H9 (cell line): ENCODE measurements at regions not wholly inside any gene's neighbourhood (a gene's known extent, or its start where the extent isn't known, plus 50 kb on each side); places are given as distances from the start of the nearest gene placed in this dataset.

Source experiments
- DNase-seq: peaks from one replicate; pipeline ENCODE4 v3.0.0-alpha.2; 2017
- H2AFZ ChIP-seq: one replicate; pipeline ENCODE4 v1.6.1; 2013; ENCODE audit warnings: mild to moderate bottlenecking, low read length, control low read depth, moderate library complexity
- H2AK5ac ChIP-seq: 2 replicates; pipeline ENCODE4 v1.6.1; 2013; ENCODE audit warnings: low read length, control low read depth, mixed read lengths; ENCODE audit not compliant: insufficient read length
- H2BK120ac ChIP-seq: one replicate; pipeline ENCODE4 v1.6.1; 2013; ENCODE audit warnings: low read depth, mild to moderate bottlenecking, low read length, control low read depth, inconsistent platforms; ENCODE audit not compliant: poor library complexity, severe bottlenecking
- H2BK12ac ChIP-seq: 2 replicates; pipeline ENCODE4 v1.6.1; 2013; ENCODE audit warnings: low read length, control low read depth, mixed read lengths, low read depth; ENCODE audit not compliant: insufficient read length
- H2BK15ac ChIP-seq: 2 replicates; pipeline ENCODE4 v1.6.1; 2013; ENCODE audit warnings: low read depth, low read length, control low read depth
- H2BK20ac ChIP-seq: one replicate; pipeline ENCODE4 v1.6.1; 2013; ENCODE audit warnings: low read depth, mild to moderate bottlenecking, low read length, control low read depth, inconsistent platforms; ENCODE audit not compliant: poor library complexity, severe bottlenecking
- H2BK5ac ChIP-seq: 2 replicates; pipeline ENCODE4 v1.6.1; 2013; ENCODE audit warnings: low read length, control low read depth, mixed read lengths; ENCODE audit not compliant: insufficient read length
- H3K14ac ChIP-seq: 2 replicates; pipeline ENCODE4 v1.6.1; 2013; ENCODE audit warnings: low read length, control low read depth; ENCODE audit not compliant: insufficient read depth
- H3K18ac ChIP-seq: 2 replicates; pipeline ENCODE4 v1.6.1; 2013; ENCODE audit warnings: low read depth, mild to moderate bottlenecking, mixed read lengths, low read length, control low read depth; ENCODE audit not compliant: insufficient read length
- H3K23ac ChIP-seq: 2 replicates; pipeline ENCODE4 v1.6.1; 2013; ENCODE audit warnings: low read length, control low read depth, mixed read lengths, low read depth; ENCODE audit not compliant: insufficient read length
- H3K23me2 ChIP-seq: 2 replicates; pipeline ENCODE4 v1.6.1; 2013; ENCODE audit warnings: low read depth, mild to moderate bottlenecking, mixed read lengths, low read length, control low read depth; ENCODE audit not compliant: insufficient read length, poor library complexity, severe bottlenecking
- H3K27ac ChIP-seq: 2 replicates; pipeline ENCODE4 v1.5.1; 2013; ENCODE audit warnings: low read length, control low read depth, mixed read lengths, low read depth; ENCODE audit not compliant: insufficient read length
- H3K27me3 ChIP-seq: 2 replicates; pipeline ENCODE4 v1.6.1; 2013; ENCODE audit warnings: low read length, control low read depth, inconsistent platforms; ENCODE audit not compliant: insufficient read depth
- H3K4ac ChIP-seq: 2 replicates; pipeline ENCODE4 v1.6.1; 2013; ENCODE audit warnings: low read depth, mild to moderate bottlenecking, control low read depth, inconsistent platforms, low read length, moderate library complexity
- H3K4me1 ChIP-seq: 2 replicates; pipeline ENCODE4 v1.6.1; 2013; ENCODE audit warnings: low read length, control low read depth, inconsistent platforms; ENCODE audit not compliant: insufficient read depth
- H3K4me2 ChIP-seq: 2 replicates; pipeline ENCODE4 v1.6.1; 2013; ENCODE audit warnings: low read length, control low read depth, mixed read lengths; ENCODE audit not compliant: insufficient read length, insufficient read depth
- H3K56ac ChIP-seq: 2 replicates; pipeline ENCODE4 v1.6.1; 2013; ENCODE audit warnings: low read depth, mild to moderate bottlenecking, mixed read lengths, low read length, control low read depth; ENCODE audit not compliant: insufficient read length
- H3K79me1 ChIP-seq: 2 replicates; pipeline ENCODE4 v1.6.1; 2013; ENCODE audit warnings: low read depth, mild to moderate bottlenecking, moderate library complexity, low read length, control low read depth, inconsistent platforms; ENCODE audit not compliant: insufficient read depth, poor library complexity, severe bottlenecking
- H3K79me2 ChIP-seq: 2 replicates; pipeline ENCODE4 v1.6.1; 2013; ENCODE audit warnings: low read length, control low read depth, inconsistent platforms; ENCODE audit not compliant: insufficient read depth
- H3K9ac ChIP-seq: 2 replicates; pipeline ENCODE4 v1.6.1; 2013; ENCODE audit warnings: low read length, control low read depth, mixed read lengths; ENCODE audit not compliant: insufficient read length; ENCODE audit errors: extremely low read depth
- H3K9me3 ChIP-seq: one replicate; pipeline ENCODE4 v1.6.1; 2013; ENCODE audit warnings: low read depth, low read length, inconsistent platforms; ENCODE audit not compliant: control insufficient read depth
- H3T11ph ChIP-seq: one replicate; pipeline ENCODE4 v1.6.1; 2013; ENCODE audit warnings: mild to moderate bottlenecking, low read length, control low read depth, inconsistent platforms
- H4K20me1 ChIP-seq: one replicate; pipeline ENCODE4 v1.6.1; 2013; ENCODE audit not compliant: control insufficient read depth, insufficient read length, insufficient read depth
- H4K5ac ChIP-seq: 2 replicates; pipeline ENCODE4 v1.6.1; 2013; ENCODE audit warnings: low read depth, mild to moderate bottlenecking, mixed read lengths, low read length, control low read depth; ENCODE audit not compliant: insufficient read length
- H4K8ac ChIP-seq: replicated peaks from 2 replicates; pipeline ENCODE4 v1.6.1; 2013; ENCODE audit warnings: low read length, control low read depth, mixed read lengths, low read depth; ENCODE audit not compliant: insufficient read length
- H4K91ac ChIP-seq: 2 replicates; pipeline ENCODE4 v1.6.1; 2013; ENCODE audit warnings: low read depth, mild to moderate bottlenecking, moderate library complexity, mixed read lengths, low read length, control low read depth; ENCODE audit not compliant: insufficient read length
- H3K27ac Mint-ChIP-seq, 3 experiments: 2 replicates in 2 of 3; 3 replicates in 1 of 3; pipeline ENCODE4 v1.8.0; 2020 to 2021; ENCODE audit warnings: mixed read lengths in 3 of 3, mild to moderate bottlenecking in 1 of 3, moderate library complexity in 1 of 3
- H3K27me3 Mint-ChIP-seq: 2 replicates; pipeline ENCODE4 v1.8.0; 2021; ENCODE audit warnings: low read depth, mild to moderate bottlenecking, moderate library complexity, mixed read lengths
- H3K36me3 Mint-ChIP-seq, 3 experiments: 2 replicates in 2 of 3; 3 replicates in 1 of 3; pipeline ENCODE4 v1.8.0; 2020 to 2021; ENCODE audit warnings: low read depth in 3 of 3, mixed read lengths in 3 of 3; ENCODE audit not compliant: insufficient read depth in 1 of 3
- H3K4me1 Mint-ChIP-seq, 2 experiments: 2 replicates each; pipeline ENCODE4 v1.8.0; 2020; ENCODE audit warnings: mixed read lengths in 2 of 2
- H3K4me3 Mint-ChIP-seq, 2 experiments: 2 replicates in 1 of 2; 3 replicates in 1 of 2; pipeline ENCODE4 v1.8.0; 2020 to 2021; ENCODE audit warnings: mild to moderate bottlenecking in 2 of 2, mixed read lengths in 2 of 2, moderate library complexity in 1 of 2
- H3K9me3 Mint-ChIP-seq, 2 experiments: 2 replicates in 1 of 2; 3 replicates in 1 of 2; pipeline ENCODE4 v1.8.0; 2020; ENCODE audit warnings: mild to moderate bottlenecking in 2 of 2, mixed read lengths in 2 of 2, moderate library complexity in 1 of 2
- TF ChIP-seq, protein P1 (sequence below): fragments of 200-600 bp; sonication (generic); conservative IDR thresholded peaks from 3 replicates; pipeline ENCODE4 v1.8.0; 2021; ENCODE audit warnings: antibody characterized with exemption, mild to moderate bottlenecking

DNA sequence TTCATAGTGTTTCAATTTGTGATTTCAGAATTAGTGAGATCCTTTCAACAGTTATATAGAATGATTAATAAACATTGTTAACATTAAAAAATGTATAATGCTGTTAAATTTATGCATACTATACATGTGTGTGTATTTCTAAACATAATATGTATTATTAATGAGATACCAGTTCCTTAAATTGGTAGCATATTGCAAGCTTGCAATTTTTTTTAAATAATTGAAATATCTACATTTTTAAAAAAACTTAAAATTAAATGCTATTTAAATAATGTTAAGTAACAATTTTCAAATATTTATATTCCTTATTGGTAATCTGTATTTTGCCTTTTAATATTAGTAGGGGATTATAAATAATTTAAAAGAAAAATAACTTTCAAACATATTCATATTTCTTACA, 1479.5 kb upstream of the PCDH7 start:
- H3K9me3 Mint-ChIP-seq: no peaks in the 10 kb centered on the region
- Histone ChIP-seq H3K9me3 (no peaks in the 10 kb centered on the region), H3K18ac (no peak overlapping the region), H2BK12ac (no peak overlapping the region), H3K14ac (no peak overlapping the region), H4K20me1 (no peaks in the 10 kb centered on the region), H3K79me1 (no peaks in the 10 kb centered on the region), H4K91ac (no peak overlapping the region), H4K5ac (no peak overlapping the region), H2BK20ac (no peak overlapping the region), H3K9ac (no peak overlapping the region), H3T11ph (no peak overlapping the region), H3K4me2 (no peak overlapping the region), H3K27me3 (no peaks in the 10 kb centered on the region), H2AK5ac (no peak overlapping the region), H3K4me1 (no peaks in the 10 kb centered on the region), H3K4ac (no peak overlapping the region), H2BK15ac (no peak overlapping the region), H3K56ac (no peak overlapping the region), H3K79me2 (no peaks in the 10 kb centered on the region), H3K23me2 (no peaks in the 10 kb centered on the region), H2AFZ (no peak overlapping the region), H4K8ac (no peak overlapping the region), H2BK5ac (no peak overlapping the region), H3K27ac (no peak overlapping the region), H3K23ac (no peak overlapping the region), H2BK120ac (no peak overlapping the region)
- no peak overlapping the region for H3K4me3 Mint-ChIP-seq
- no peaks in the 10 kb centered on the region for H3K27me3 Mint-ChIP-seq
- TF ChIP-seq, protein P1, sequence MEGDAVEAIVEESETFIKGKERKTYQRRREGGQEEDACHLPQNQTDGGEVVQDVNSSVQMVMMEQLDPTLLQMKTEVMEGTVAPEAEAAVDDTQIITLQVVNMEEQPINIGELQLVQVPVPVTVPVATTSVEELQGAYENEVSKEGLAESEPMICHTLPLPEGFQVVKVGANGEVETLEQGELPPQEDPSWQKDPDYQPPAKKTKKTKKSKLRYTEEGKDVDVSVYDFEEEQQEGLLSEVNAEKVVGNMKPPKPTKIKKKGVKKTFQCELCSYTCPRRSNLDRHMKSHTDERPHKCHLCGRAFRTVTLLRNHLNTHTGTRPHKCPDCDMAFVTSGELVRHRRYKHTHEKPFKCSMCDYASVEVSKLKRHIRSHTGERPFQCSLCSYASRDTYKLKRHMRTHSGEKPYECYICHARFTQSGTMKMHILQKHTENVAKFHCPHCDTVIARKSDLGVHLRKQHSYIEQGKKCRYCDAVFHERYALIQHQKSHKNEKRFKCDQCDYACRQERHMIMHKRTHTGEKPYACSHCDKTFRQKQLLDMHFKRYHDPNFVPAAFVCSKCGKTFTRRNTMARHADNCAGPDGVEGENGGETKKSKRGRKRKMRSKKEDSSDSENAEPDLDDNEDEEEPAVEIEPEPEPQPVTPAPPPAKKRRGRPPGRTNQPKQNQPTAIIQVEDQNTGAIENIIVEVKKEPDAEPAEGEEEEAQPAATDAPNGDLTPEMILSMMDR: no peak
- H3K4me1 Mint-ChIP-seq: no peaks in the 10 kb centered on the region
- no peak overlapping the region for H3K27ac Mint-ChIP-seq
- no peaks in the 10 kb centered on the region for H3K36me3 Mint-ChIP-seq
- no peak for DNase-seq
